PC-3 (cell line): ENCODE measurements at regions not wholly inside any gene's neighbourhood (a gene's known extent, or its start where the extent isn't known, plus 50 kb on each side); places are given as distances from the start of the nearest gene placed in this dataset.
"Not testable (repeated sequence)": the region's sequence is repeated elsewhere in the genome, so short reads cannot be mapped to it uniquely, and the experiment has no call there.

Experiments
- ATAC-seq: fragments of 200-7000 bp; cut with Tn5 transposase; 2 replicates; pipeline ENCODE4 v1.9.1; 2020; ENCODE audit warnings: mild to moderate bottlenecking, moderate library complexity
- BruUV-seq: library from RNA; stranded (reverse); fragments of 400-500 nt; replicated peaks from 2 replicates; lab custom pipeline; 2021; lab: Mats Ljungman, UMichigan
- CTCF ChIA-PET: fragments of 300-600 bp; sonication (Branson Sonifier 250); formaldehyde crosslinking; loops from one replicate; lab custom pipeline; 2022; ENCODE audit warnings: antibody characterized with exemption; lab: Charles Lee
- POLR2A ChIA-PET: fragments of 300-600 bp; sonication (Branson Sonifier 250); formaldehyde crosslinking; loops from one replicate; lab custom pipeline; 2022; ENCODE audit warnings: antibody characterized with exemption; ENCODE audit not compliant: unreplicated experiment; lab: Charles Lee
- DNase-seq: peaks from one replicate; pipeline ENCODE4 v3.0.0-alpha.2; 2015
- H2AFZ ChIP-seq: fragments of 300-600 bp; sonication (generic); 2 replicates; pipeline ENCODE4 v1.6.0; 2016; ENCODE audit warnings: antibody characterized with exemption, low read length
- H3F3A ChIP-seq: fragments of 300-600 bp; sonication (generic); one replicate; pipeline ENCODE4 v1.6.0; 2017; ENCODE audit warnings: antibody characterized with exemption, low read length, control low read depth, mild to moderate bottlenecking; ENCODE audit not compliant: unreplicated experiment
- H3K27ac ChIP-seq: fragments of 300-600 bp; sonication (generic); 2 replicates; pipeline ENCODE4 v1.5.1; 2016; ENCODE audit warnings: mild to moderate bottlenecking, low read length
- H3K27me3 ChIP-seq: fragments of 300-600 bp; sonication (generic); 2 replicates; pipeline ENCODE4 v1.6.1; 2016; ENCODE audit warnings: low read length, mixed read lengths
- H3K36me3 ChIP-seq: fragments of 300-600 bp; sonication (generic); 2 replicates; pipeline ENCODE4 v1.6.1; 2016; ENCODE audit warnings: low read depth, mixed run types, low read length, mixed read lengths
- H3K4me1 ChIP-seq: fragments of 300-600 bp; sonication (generic); 2 replicates; pipeline ENCODE4 v1.5.1; 2016; ENCODE audit warnings: low read length; ENCODE audit not compliant: insufficient read depth
- H3K4me2 ChIP-seq: fragments of 300-600 bp; sonication (generic); 2 replicates; pipeline ENCODE4 v1.6.0; 2016; ENCODE audit warnings: low read length
- H3K4me3 ChIP-seq: fragments of 300-600 bp; sonication (generic); 2 replicates; pipeline ENCODE4 v1.5.1; 2016; ENCODE audit warnings: mild to moderate bottlenecking, low read length, mixed read lengths
- H3K79me2 ChIP-seq: fragments of 300-600 bp; sonication (generic); 2 replicates; pipeline ENCODE4 v1.6.1; 2017; ENCODE audit warnings: low read length, mixed read lengths
- H3K9ac ChIP-seq: fragments of 300-600 bp; sonication (generic); 2 replicates; pipeline ENCODE4 v1.6.0; 2016; ENCODE audit warnings: mild to moderate bottlenecking, low read length
- H3K9me2 ChIP-seq: fragments of 300-600 bp; sonication (generic); replicated peaks from 2 replicates; pipeline ENCODE4 v1.6.1; 2016; ENCODE audit warnings: mixed run types, low read length, mixed read lengths
- H3K9me3 ChIP-seq: fragments of 300-600 bp; sonication (generic); 2 replicates; pipeline ENCODE4 v1.6.1; 2016; ENCODE audit warnings: low read length, mixed read lengths
- H4K20me1 ChIP-seq: fragments of 300-600 bp; sonication (generic); 2 replicates; pipeline ENCODE4 v1.6.1; 2016; ENCODE audit warnings: low read length, mixed read lengths
- CTCF ChIP-seq: fragments of 300-600 bp; sonication (generic); conservative IDR thresholded peaks from 2 replicates; pipeline ENCODE4 v1.5.1; 2017; ENCODE audit warnings: antibody characterized with exemption, low read depth, mild to moderate bottlenecking, low read length
- EZH2 ChIP-seq: fragments of 300-600 bp; sonication (generic); IDR thresholded peaks from one replicate; pipeline ENCODE4 v1.6.1; 2017; ENCODE audit warnings: antibody characterized with exemption, mild to moderate bottlenecking, low read length; ENCODE audit not compliant: unreplicated experiment
- EZH2phosphoT487 ChIP-seq: fragments of 300-600 bp; sonication (generic); IDR thresholded peaks from 2 replicates; pipeline ENCODE4 v1.6.1; 2018; ENCODE audit warnings: mild to moderate bottlenecking, antibody characterized with exemption, low read length, borderline replicate concordance
- intact Hi-C: fragments of 100-400 bp; cut with micrococcal nuclease; formaldehyde crosslinking; loops from 2 replicates; pipeline ENCODE4 v1.9.0; 2023

- Histone ChIP-seq H4K20me1 (no peaks in the 10 kb centered on the region), H3K27ac (no peak overlapping the region), H3K4me2 (no peak overlapping the region), H3K9ac (no peak overlapping the region), H3K9me2 (no peaks in the 10 kb centered on the region), H3K9me3 (no peaks in the 10 kb centered on the region), H3K4me3 (no peak overlapping the region), H3K4me1 (peaks cover 12% of the 10 kb centered on the region), H3K36me3 (no peaks in the 10 kb centered on the region), H2AFZ (no peak overlapping the region), H3F3A (no peaks in the 10 kb centered on the region), H3K79me2 (no peaks in the 10 kb centered on the region), H3K27me3 (no peaks in the 10 kb centered on the region)
- intact Hi-C loops, result no loop called here
- CTCF ChIA-PET, result interaction anchor here (0.5 kb wide), 1 partner anchor 154 kb away, joined by 3 read pairs; no protein-coding TSS in a partner anchor
- POLR2A ChIA-PET, result no interaction called here
- DNase-seq (no peak), ATAC-seq (no peak)
- BruUV-seq, result no TSS peak
- TF ChIP-seq CTCF (no peak), EZH2phosphoT487 (no peak), EZH2 (no peak)
Observed at GRCh38 chr16:86856946-86857586, 278.7 kb downstream of the FOXL1 start.

GRCh38 chr16:86857807-86858206 is 279.5 kb downstream of the FOXL1 start:
- no peak overlapping the region for H3K9ac ChIP-seq
- H3K9me3 ChIP-seq, result no peaks in the 10 kb centered on the region
- ChIA-PET CTCF (no interaction called here), POLR2A (no interaction called here)
- no peaks in the 10 kb centered on the region for H3K9me2 ChIP-seq
- intact Hi-C loops, result no loop called here
- no peaks in the 10 kb centered on the region for H4K20me1 ChIP-seq
- H3K27ac ChIP-seq, result no peak overlapping the region
- peaks cover 12% of the 10 kb centered on the region for H3K4me1 ChIP-seq
- H3K36me3 ChIP-seq, result no peaks in the 10 kb centered on the region
- H3F3A ChIP-seq, result no peaks in the 10 kb centered on the region
- H3K27me3 ChIP-seq, result no peaks in the 10 kb centered on the region
- H3K4me2 ChIP-seq, result no peak overlapping the region
- TF ChIP-seq EZH2, result no peak
- TF ChIP-seq EZH2phosphoT487, result no peak
- no peak for TF ChIP-seq CTCF
- H3K79me2 ChIP-seq, result no peaks in the 10 kb centered on the region
- DNase-seq (no peak), ATAC-seq (no peak)
- BruUV-seq, result no TSS peak
- H3K4me3 ChIP-seq, result no peak overlapping the region
- H2AFZ ChIP-seq, result no peak overlapping the region

GRCh38 chr16:86858501-86858900 is 280.2 kb downstream of the FOXL1 start:
- intact Hi-C loops, result no loop called here
- TF ChIP-seq EZH2phosphoT487 (no peak), EZH2 (no peak), CTCF (no peak)
- Histone ChIP-seq H3K27ac (no peak overlapping the region), H3K4me3 (no peak overlapping the region), H3K9me3 (no peaks in the 10 kb centered on the region), H2AFZ (no peak overlapping the region), H3K9ac (no peak overlapping the region), H4K20me1 (no peaks in the 10 kb centered on the region), H3K4me2 (no peak overlapping the region), H3F3A (no peaks in the 10 kb centered on the region), H3K36me3 (no peaks in the 10 kb centered on the region), H3K27me3 (no peaks in the 10 kb centered on the region), H3K79me2 (no peaks in the 10 kb centered on the region), H3K4me1 (peaks cover 12% of the 10 kb centered on the region), H3K9me2 (no peaks in the 10 kb centered on the region)
- no peak for ATAC-seq
- CTCF ChIA-PET, result no interaction called here
- POLR2A ChIA-PET, result no interaction called here
- BruUV-seq, result no TSS peak
- no peak for DNase-seq

GRCh38 chr16:86861270-86861858 is 283.0 kb downstream of the FOXL1 start:
- ATAC-seq, H3K27ac ChIP-seq, H3K9ac ChIP-seq, POLR2A ChIA-PET, H3K9me3 ChIP-seq, H4K20me1 ChIP-seq, H3K4me3 ChIP-seq, DNase-seq, H3K27me3 ChIP-seq, H3K4me1 ChIP-seq, CTCF ChIA-PET, H2AFZ ChIP-seq, H3K36me3 ChIP-seq, H3K9me2 ChIP-seq, H3K4me2 ChIP-seq, intact Hi-C loops, BruUV-seq, H3K79me2 ChIP-seq, H3F3A ChIP-seq: not testable (repeated sequence)
